HG03045 (cell line): ENCODE measurements at regions not wholly inside any gene's neighbourhood (a gene's known extent, or its start where the extent isn't known, plus 50 kb on each side); places are given as distances from the start of the nearest gene placed in this dataset.
A peak's percentile ranks its signal among the peaks of the same experiment; 100 is the strongest.

ENCODE experiments used
- ATAC-seq: cut with Tn5 transposase; IDR thresholded peaks from one replicate; pipeline ENCODE4 v1.9.1; 2021; ENCODE audit warnings: mild to moderate bottlenecking, moderate library complexity; ENCODE audit not compliant: unreplicated experiment

DNA sequence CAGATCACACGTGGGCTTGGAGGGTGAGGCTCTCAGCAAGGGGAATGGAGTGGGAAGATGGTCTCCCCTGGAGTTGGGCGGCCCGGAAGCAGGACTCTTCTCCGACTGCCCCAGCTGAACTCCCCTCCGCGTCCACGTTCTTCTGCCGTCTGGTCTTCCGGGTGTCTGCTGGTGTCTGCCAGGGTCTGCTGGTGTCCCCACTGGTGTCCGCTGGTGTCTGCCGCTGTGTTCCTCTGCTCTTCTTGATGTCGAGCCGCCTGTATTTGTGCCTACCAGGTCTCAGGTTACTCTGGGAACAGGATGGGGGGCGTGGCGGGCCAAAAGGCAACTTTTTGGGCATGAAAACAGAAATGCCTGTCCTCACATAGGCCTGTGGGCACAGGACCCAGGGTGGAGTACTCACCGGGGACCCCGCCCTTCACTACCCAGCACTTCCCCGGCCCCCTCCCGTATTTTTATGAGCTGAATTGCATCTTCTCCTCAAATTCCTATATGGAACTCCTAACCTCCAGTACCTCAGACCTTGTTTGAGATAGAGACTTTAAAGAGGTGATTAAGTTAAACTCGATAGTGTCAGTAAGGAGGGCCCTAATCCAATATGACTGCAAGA, 675.4 kb downstream of the SEMA5A start:
- ATAC-seq: no peak

DNA sequence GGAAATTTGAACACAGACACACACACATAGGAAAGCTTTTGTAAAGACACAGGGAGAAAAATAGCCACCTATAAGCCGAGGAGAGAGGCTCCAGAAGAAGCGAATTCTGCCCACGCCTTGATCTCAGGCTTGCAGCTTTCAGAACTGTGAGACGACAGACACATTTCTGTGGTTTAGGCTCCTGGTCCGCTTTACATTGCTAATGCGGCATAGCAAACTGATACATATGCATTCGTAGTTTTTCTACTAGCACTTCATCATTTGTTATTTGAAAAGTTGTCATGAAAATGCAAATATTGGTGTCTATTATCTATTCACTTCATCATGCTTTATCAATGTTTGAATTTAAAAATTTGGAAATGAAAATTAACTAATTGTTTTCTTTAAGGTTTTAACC, 674.9 kb downstream of the SEMA5A start:
- no peak for ATAC-seq

DNA sequence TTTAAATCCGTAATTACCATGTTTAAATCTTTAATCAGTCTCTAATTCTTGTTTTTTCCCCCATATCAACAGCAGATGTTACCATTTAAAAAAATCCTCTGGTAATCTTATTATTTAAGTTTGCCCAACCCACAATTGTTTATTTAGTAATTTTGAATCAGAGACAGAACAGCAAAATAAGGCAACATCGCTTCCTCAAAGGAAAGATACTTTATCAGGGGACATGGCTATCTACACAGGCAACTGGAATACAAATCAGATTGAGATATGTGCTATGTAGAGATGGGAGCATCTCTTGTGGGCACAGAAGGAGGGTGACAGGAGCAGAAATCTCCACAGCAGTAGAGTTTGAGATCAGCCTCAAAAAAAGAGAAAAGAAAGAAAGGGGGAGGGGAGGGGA, 674.4 kb downstream of the SEMA5A start:
- no peak for ATAC-seq

DNA sequence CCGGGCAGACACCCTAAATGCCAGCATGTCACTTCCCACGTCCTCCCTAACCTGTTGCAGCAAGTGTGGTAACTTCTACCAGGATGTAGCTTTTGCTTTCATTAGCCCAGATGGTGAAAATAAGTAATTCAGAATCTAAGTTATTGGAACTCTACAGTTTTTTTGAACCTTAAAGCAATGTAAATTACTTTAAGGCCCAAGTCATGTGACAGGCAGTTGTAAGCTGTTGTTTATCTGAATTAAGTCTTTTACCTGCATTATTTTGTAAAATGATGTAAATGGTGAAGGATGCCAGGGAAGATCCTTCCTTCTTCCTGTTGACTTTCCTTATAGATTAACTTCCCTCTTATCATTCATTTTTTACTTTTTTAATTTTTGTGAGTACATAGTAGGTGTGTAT, 670.2 kb downstream of the SEMA5A start:
- no peak for ATAC-seq

DNA sequence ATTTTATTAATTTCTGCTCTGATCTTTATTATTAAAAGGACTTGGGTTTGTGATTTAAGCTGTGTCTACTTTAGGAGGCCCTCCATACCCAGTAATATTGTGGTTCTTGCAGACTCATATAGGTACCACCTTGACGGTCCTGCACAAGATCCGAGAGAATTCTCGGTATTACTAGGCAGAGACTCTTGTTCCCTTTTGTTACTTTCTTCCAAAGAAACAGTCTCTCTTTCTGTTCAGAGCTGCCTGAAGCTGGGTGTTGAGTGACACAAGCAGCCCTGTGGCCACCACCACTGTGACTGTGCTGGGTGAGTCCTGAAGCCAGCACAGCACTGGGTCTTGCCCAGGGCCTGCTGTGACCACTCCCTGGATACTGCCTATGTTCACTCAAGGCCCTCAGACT, 666.6 kb downstream of the SEMA5A start:
- peak; percentile 73 for ATAC-seq

DNA sequence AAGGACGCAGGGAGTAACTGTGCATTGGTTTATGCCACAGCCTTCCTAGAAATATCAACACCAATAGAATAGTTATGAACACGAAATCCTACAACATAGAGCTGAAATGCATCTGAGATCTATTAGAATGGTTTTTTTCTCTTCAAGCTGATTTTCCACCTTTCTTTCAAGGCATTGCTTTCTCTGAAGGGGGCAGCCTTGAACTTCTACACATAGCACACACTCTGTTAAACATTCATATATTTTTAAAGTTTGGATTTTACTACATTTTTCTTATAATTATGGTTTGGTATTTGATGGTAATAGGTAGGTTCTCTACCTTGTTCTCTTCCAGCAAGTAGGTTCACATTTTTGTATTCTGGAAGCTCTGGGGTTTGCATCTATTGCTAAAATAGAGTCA, 661.8 kb downstream of the SEMA5A start:
- ATAC-seq: no peak

DNA sequence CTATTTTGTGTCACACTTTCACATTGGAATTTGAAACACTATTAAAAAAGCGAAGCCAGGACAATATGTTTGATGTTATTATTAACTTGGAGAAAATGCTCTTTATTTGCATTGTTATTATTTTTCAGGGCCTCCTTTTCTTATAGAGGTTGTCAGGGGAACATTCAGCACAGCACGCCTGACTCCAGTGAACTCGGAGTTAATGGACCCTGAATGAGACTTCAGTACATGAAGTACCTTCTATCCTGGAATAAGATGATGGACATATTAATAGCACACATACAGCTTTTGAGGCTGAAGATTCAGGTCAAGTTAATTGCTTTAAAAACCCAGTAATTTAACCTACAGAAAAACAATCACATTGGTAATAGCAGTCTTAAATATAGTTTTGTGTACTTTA, 652.9 kb downstream of the SEMA5A start:
- ATAC-seq: no peak

DNA sequence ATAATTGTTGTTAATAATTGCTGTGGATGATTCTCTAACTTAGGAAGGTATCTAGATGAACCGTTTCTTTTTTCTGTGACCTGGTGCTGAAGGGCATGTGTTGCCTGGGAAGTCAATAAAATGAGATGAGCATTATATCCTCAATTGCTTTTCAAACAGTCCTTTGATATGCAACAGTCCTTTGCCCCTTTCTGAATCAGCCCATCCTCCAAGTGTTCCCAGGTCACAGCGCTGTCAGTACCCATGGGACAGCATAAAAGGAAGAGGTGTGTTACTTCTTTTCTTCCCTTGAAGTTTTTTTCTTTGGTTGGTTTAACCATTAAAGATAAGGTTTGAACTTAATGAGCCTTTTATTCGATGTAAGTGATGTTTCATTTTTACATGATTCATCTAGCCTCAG, 651.8 kb downstream of the SEMA5A start:
- ATAC-seq: no peak

DNA sequence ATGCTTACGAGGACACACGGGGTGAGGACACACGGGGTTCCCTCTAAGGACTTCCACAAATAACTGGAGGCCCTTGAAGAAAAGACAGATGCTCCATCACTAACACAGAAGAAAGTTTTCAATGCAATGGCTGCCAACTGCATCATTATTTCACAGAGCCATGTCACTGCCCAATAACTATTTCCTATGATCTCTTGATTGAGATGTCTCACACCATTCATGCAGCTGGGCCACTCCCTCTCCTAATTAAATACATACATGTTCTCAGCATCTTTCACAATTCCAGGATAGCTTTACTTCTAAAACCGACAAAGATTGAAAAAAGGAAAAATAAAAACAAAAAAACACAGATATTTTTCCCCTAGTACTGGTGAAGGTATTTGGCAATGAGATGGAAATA, 650.8 kb downstream of the SEMA5A start:
- ATAC-seq: no peak

DNA sequence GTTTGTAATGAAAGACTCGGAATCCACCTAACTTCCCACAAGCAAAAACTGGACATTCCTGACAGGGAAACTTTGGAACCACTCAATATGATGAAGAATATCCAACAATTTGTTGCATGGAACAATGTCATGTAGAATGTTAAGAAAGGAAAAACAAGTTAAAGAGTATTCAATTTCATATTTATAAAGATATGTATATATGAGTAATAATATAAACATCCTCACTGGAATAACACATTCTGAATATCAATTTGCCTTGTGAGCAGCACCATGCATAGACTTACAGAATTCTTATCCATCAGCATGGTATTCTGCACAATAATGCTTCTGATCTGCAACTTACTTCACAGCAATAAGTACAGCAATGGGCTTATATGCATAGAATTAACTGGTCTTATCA, 650.3 kb downstream of the SEMA5A start:
- ATAC-seq: no peak

DNA sequence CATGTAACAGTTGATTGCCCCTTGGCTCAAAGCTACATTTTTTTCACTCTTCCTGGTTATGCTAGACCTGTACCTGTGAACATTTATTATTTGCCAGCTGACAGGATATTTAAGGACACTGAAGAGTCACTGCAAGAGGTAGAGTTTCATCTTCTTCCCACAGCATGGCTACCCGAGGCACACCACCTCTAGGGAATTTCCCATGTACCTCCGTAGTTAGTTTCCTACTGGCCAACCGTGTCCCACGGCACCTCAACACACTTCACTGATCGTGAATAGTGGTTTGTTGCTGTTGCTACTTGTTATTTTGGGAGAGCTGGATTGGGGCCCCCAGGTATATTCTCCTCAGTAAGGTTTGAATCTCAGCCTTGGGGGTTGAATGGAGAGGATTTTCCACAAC, 648.6 kb downstream of the SEMA5A start:
- no peak for ATAC-seq

DNA sequence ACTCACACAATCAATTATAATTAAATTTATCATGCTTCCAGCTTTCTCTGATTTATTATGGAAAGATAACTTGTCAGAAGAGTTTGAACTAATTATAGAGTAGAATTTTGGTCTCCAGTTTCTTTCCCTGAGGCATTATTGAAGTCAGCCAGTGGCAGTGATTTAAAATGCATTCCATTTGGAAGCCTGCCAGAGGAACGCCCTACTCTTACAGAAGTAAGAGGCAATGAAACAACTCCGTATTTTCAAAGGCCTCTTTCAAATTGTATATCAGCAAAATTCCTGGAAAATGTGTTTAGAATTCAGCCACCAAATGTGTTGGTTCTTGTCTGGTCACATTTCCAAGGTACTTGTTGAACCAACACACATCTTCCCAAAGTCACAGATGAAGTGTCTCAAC, 640.9 kb downstream of the SEMA5A start:
- no peak for ATAC-seq

DNA sequence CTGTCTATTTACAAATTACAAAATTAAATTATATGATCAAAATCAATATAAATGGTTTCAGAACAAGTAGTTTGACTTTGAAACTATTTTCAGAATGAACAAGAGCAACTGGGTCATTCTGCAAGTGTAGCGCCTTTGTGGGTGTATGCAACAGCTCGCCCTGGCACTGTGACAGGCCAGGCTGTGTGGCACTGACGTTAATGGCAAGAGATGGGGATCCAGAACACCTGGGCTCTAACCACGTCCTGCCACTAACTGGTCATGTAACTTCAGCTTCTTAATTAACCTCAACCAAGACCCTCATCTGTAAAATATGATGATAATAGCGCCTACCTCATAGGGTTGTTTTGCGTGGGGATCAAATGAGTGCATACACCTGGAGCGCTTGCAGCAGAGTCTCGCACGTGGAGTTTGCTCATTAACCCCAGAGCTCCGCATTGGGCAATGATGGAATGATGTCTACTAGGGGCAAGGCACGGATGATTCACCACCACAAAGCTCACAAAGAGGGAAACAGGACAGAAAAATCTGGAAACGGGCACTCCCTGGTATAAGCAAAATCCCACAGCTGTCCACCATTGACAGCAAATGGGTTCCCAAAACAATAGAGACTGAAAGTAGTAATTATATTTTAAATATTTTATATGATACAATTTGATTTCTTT, 639.4 kb downstream of the SEMA5A start:
- ATAC-seq: no peak

DNA sequence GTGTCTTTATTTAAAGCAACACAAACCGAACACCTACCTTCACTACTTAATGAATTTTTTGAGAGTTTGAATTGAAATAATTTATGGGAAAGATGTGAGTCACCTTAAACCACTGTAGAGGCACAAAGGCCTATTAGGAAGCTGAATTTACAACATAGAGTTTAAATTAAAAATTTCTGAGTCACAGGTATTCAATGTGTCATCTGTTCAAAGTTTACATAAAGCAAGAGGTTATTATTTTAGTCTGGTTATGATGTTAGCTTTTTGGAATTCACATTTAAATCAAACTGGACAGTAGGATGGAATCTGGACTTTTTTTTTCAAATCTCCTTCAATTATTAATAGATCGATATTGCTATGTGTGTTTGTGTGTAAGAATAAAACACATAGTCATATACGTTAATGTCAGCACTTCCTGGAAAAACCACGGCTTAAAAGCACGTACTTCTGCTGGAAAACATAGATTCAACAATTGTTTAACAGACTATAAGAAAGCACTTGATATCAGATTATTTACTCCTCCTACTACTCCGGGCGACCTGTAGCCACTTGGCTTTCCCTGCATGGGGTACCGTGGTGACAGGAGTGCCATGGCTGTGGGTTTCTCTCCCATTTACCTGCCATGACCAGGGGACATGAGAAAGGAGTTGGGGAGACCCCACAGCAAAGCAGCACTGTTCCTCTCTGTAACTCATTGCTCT, 638.6 kb downstream of the SEMA5A start:
- ATAC-seq: no peak

DNA sequence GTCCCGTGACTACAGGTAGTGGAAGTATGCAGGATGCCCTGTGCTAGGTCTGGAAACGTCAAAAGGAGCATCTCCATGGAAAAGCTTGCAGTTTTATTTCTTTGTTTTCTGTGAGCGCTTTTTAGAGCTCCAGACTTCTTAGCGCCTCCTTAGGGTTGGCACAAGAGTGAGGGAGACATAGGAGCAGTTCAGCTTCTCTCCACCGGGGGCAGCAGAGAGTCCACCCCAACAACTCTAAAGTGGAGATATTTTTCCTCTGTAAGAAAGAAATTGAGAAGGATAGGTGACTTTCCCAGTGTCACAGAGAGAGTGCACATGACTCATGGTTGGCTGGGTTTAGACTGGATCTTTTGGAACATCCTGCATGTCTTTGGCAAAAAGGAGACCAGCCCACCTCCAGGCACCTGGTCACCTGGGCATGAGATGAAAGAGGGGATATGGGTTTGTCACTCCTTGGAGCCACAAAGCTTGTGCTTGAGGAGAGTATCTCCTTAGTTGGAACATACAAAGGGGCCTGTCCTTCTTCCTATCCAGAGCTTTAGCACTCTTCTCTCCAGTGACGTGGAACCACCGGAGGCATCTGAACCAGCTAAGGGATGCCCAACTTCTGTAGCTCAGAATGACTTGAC, 637.7 kb downstream of the SEMA5A start:
- peak; percentile 57 for ATAC-seq

DNA sequence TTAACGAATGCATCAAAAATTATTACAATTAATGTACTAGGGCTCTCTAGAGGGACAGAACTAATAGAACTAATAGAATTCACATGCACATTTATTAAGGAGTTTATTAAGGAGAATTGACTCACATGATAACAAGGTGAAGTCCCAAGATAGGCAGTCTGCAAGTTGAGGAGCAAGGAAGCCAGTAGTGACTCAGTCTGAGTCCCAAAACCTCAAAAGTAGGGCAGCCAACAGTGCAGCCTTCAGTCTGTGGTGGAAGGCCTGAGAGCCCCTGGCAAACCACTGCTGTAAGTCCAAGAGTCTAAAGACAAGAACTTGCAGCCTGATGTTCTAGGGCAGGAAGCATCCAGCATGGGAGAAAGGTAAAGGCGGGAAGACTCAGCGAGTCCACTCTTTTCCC, 633.8 kb downstream of the SEMA5A start:
- ATAC-seq: no peak

DNA sequence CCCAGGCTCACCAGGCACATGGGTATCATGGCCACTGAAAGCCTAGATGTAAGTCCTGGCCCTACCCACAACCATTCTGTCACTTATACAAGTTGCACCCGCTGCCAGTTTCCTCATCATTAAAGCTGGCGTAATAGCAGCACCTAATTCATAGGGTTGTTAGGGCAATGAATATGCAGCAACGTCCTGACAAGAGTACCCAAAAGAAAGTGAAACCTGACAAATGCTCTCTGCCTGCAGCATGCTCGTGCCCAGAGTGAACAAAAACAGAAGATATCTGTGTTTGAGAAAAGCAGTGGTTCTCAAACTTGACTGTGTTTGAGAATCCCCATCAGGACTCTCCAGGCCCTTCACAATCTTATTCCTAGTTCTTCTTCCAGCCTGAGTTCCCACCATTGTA, 632.4 kb downstream of the SEMA5A start:
- ATAC-seq: no peak

DNA sequence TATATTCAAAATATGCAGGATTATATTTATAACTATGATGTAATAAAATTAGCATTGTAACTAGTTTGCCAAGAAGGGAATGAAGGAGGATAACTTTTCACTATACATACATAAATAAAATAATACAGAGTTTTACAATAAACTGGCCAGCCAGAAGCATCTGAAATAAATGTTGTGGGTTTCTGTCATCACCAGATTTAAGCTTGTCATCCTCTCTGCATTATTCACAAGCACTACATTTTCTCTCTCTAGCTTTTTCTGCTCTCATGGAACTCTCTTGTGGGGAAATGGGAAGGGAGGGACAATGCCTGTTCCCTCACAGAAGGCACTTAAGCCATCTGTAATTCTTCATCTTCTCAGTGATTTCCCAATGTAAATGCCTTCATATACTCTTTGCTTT, 626.8 kb downstream of the SEMA5A start:
- no peak for ATAC-seq

DNA sequence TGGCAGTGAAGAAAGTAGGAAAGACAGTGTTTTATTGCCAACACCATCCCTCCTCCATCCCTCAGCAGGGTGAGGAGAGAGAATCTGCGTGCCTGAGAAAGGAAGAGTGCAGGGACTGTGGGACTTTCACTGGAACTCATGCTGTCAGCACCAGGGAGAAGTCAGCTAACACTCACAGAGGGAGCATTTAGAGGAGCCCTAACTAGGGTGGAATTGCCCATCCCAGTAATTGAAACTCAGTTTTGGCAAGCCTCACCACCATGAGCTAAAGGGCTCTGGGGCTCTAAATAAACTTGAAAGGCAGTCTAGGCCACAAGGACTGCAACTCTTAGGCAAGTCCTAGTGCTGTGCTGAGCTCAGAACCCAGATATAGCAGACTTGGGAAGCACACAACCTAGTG, 622.3 kb downstream of the SEMA5A start:
- ATAC-seq: no peak

DNA sequence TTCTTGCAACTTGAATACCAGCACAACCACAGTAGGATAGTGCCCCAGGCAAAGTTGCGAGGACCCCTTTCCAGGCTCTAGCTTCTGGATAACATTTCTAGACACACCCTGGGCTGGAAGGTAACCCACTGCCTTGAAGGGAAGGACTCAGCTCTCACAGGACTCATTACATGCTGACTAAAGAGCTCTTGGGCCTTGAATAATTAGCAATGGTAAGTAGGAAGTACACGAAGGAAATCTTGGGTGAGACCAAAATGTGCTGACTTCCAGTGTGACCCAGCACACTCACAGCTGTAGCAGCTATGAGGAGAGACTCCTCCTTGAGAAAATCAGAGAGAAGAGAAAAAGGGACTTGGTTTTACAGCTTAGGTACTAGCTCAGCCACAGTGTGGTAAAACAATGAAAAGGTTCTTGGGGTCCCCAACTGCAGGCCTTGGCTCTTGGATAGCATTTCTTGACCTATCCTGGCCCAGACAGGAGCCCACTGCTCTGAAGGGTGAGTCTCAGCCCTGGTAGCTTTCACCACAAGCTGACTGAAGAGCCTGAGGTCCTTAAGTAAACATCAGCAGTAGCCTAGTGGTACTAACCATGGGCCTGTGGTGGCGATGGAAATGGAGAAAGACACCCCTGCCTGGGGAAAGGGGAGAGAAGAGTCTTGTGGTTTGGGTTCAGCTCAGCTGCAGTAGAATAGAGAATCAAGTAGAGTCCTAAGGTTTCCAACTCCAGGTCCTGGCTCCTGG, 621.7 kb downstream of the SEMA5A start:
- no peak for ATAC-seq

DNA sequence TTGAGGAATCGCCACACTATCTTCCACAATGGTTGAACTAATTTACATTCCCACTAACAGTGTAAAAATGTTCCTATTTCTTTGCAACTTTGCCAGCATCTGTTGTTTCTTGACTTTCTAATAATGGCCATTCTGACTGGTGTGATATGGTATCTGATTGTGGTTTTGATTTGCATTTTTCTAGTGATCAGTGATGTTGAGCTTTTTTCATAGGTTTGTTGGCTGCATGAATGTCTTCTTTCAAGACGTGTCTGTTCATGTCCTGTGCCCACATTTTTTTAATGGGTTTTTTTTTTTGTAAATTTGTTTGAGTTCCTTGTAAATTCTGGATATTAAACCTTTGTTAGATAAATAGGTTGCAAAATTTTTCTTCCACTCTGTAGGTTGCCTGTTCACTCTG, 615.9 kb downstream of the SEMA5A start:
- ATAC-seq: no peak
